ENCODE measurements at regions not wholly inside any gene's neighbourhood (a gene's known extent, or its start where the extent isn't known, plus 50 kb on each side); places are given as distances from the start of the nearest gene placed in this dataset.

GRCh38 chr5:93887678-93888077, 146.3 kb upstream of the POU5F2 start:
- no peak overlapping the region for H3K27ac ChIP-seq (ENCODE audit: low read depth, low read length)
- H3K79me2 ChIP-seq (ENCODE audit: insufficient read depth, low read length), result no peaks in the 10 kb centered on the region
- H3K4me3 ChIP-seq (ENCODE audit: insufficient read depth, low read length), result no peak overlapping the region
- H3K4me2 ChIP-seq (ENCODE audit: insufficient read depth, low read length), result no peak overlapping the region
- DNase-seq (ENCODE audit: insufficient read length, low spot score, missing footprints), result no peak
- H3K27me3 ChIP-seq (ENCODE audit: insufficient read depth, low read length), result no peaks in the 10 kb centered on the region
- H3K4me1 ChIP-seq (ENCODE audit: insufficient read depth, low read length), result no peaks in the 10 kb centered on the region
- TF ChIP-seq CTCF (IDR thresholded peaks at IDR 0.05; ENCODE audit: extremely low read depth, low read depth, low read length), result no peak
- H3K36me3 ChIP-seq (ENCODE audit: insufficient read depth, low read length), result no peaks in the 10 kb centered on the region
- H3K9me3 ChIP-seq (ENCODE audit: low read depth, low read length), result no peaks in the 10 kb centered on the region
- H4K20me1 ChIP-seq (ENCODE audit: insufficient read depth, low read length), result no peaks in the 10 kb centered on the region
- no peak overlapping the region for H2AFZ ChIP-seq (ENCODE audit: low read length)

DNA sequence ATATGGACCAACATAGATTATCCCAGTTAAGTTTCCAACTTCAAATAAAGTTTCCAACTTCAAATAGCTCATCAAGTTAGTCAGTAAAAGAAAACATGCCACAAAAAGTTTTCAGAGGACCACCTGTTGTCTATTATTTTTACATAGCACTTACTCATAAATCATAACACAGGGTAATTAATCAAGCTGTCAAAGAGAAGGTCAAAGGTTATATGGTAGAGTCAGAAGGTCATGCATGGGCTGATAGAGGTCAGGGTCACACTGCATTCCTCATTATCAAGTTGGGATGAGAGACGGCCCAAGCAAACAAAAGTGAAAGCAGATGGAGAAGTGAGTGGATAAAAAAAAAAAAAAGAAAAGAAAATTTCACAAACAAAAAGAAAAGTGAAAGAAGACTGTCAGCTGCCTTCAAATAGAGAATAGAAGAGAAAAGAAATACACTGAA, 145.5 kb upstream of the POU5F2 start:
- Histone ChIP-seq H2AFZ (ENCODE audit: low read length) (no peak overlapping the region), H3K9me3 (ENCODE audit: low read depth, low read length) (no peaks in the 10 kb centered on the region), H3K36me3 (ENCODE audit: insufficient read depth, low read length) (no peaks in the 10 kb centered on the region), H4K20me1 (ENCODE audit: insufficient read depth, low read length) (no peaks in the 10 kb centered on the region), H3K27ac (ENCODE audit: low read depth, low read length) (no peak overlapping the region), H3K79me2 (ENCODE audit: insufficient read depth, low read length) (no peaks in the 10 kb centered on the region), H3K4me2 (ENCODE audit: insufficient read depth, low read length) (peak overlapping the region; percentile 67), H3K27me3 (ENCODE audit: insufficient read depth, low read length) (no peaks in the 10 kb centered on the region), H3K4me3 (ENCODE audit: insufficient read depth, low read length) (peak overlapping the region; percentile 53), H3K4me1 (ENCODE audit: insufficient read depth, low read length) (no peaks in the 10 kb centered on the region)
- no peak for DNase-seq (ENCODE audit: insufficient read length, low spot score, missing footprints)
- TF ChIP-seq CTCF (IDR thresholded peaks at IDR 0.05; ENCODE audit: extremely low read depth, low read depth, low read length), result no peak

DNA sequence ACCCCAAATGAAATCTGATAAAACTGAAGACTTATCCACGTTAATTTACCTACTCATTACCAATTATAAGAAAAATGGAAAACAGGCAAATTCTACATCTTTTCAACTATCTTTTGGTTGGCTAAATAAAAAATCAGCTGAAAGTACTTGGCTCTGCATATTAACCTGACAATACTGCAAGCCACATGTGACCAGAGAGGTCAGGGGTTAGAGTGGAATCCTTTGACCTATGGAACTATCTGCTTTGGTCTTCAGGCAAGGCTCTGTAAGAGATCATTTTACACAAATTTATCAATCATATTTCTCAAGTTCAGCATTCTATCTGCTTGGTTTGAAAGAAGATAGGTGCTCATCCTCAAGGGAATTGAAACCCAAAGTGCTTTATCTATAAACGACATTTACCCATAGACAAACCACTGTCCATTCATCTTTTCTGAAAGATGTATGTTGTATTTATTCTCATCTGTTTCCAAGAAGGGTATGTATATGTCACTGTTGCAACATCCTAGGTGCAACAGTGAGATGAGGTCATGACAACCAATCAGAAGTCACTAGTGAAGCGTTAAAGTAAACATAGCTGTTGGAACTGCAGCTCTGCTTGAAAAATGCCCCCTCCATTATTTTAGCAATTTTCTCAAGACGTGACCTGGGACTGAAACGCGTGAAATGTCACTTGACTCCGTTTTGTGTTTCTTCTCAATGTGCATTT, 144.9 kb upstream of the POU5F2 start:
- Histone ChIP-seq H3K4me1 (ENCODE audit: insufficient read depth, low read length) (no peaks in the 10 kb centered on the region), H3K79me2 (ENCODE audit: insufficient read depth, low read length) (no peaks in the 10 kb centered on the region), H3K4me2 (ENCODE audit: insufficient read depth, low read length) (peak overlapping the region; percentile 67)

More for the DNA sequence above, 144.9 kb upstream of the POU5F2 start:
- Histone ChIP-seq H2AFZ (ENCODE audit: low read length) (no peak overlapping the region), H4K20me1 (ENCODE audit: insufficient read depth, low read length) (no peaks in the 10 kb centered on the region), H3K27ac (ENCODE audit: low read depth, low read length) (no peak overlapping the region), H3K27me3 (ENCODE audit: insufficient read depth, low read length) (no peaks in the 10 kb centered on the region), H3K36me3 (ENCODE audit: insufficient read depth, low read length) (no peaks in the 10 kb centered on the region), H3K9me3 (ENCODE audit: low read depth, low read length) (no peaks in the 10 kb centered on the region), H3K4me3 (ENCODE audit: insufficient read depth, low read length) (no peak overlapping the region)
- TF ChIP-seq CTCF (IDR thresholded peaks at IDR 0.05; ENCODE audit: extremely low read depth, low read depth, low read length), result no peak
- no peak for DNase-seq (ENCODE audit: insufficient read length, low spot score, missing footprints)
